Caco-2 (cell line): ENCODE measurements at regions not wholly inside any gene's neighbourhood (a gene's known extent, or its start where the extent isn't known, plus 50 kb on each side); places are given as distances from the start of the nearest gene placed in this dataset.

Experiments
- BruUV-seq: library from RNA; stranded (reverse); fragments of 400-500 nt; replicated peaks from 2 replicates; lab custom pipeline; 2021; lab: Mats Ljungman, UMichigan
- CTCF ChIA-PET: fragments of 300-600 bp; sonication (Branson Sonifier 250); formaldehyde crosslinking; loops from one replicate; lab custom pipeline; 2022; ENCODE audit warnings: antibody characterized with exemption; lab: Charles Lee
- POLR2A ChIA-PET: fragments of 300-600 bp; sonication (Branson Sonifier 250); formaldehyde crosslinking; loops from one replicate; lab custom pipeline; 2022; ENCODE audit warnings: antibody characterized with exemption; lab: Charles Lee
- DNase-seq, 2 experiments: peaks; one replicate each; pipeline versions ENCODE4 v3.0.0 to v3.0.0-alpha.2; 2020 to 2022
- H3K27me3 ChIP-seq: replicated peaks from 2 replicates; pipeline ENCODE4 v1.6.0; 2011; ENCODE audit warnings: low read length; ENCODE audit not compliant: control insufficient read depth, insufficient read depth
- H3K36me3 ChIP-seq: 2 replicates; pipeline ENCODE4 v1.5.1; 2011; ENCODE audit warnings: low read length; ENCODE audit not compliant: control insufficient read depth, insufficient read depth
- H3K4me1 ChIP-seq: fragments of 250-450 bp; sonication (Bioruptor Pico); 2 replicates; pipeline ENCODE4 v1.5.1; 2020; ENCODE audit warnings: mild to moderate bottlenecking
- H3K4me3 ChIP-seq: 2 replicates; pipeline ENCODE4 v1.5.1; 2011; ENCODE audit warnings: low read depth, mild to moderate bottlenecking, control low read depth, low read length
- H3K9me3 ChIP-seq: fragments of 250-450 bp; sonication (Bioruptor Pico); 2 replicates; pipeline ENCODE4 v1.5.1; 2020; ENCODE audit warnings: mild to moderate bottlenecking, moderate library complexity
- H3K27ac Mint-ChIP-seq: one replicate; pipeline ENCODE4 v1.8.0; 2022; ENCODE audit warnings: mixed read lengths; ENCODE audit not compliant: unreplicated experiment
- H3K27me3 Mint-ChIP-seq: one replicate; pipeline ENCODE4 v1.8.0; 2022; ENCODE audit warnings: mixed read lengths; ENCODE audit not compliant: insufficient read depth, unreplicated experiment
- H3K36me3 Mint-ChIP-seq: one replicate; pipeline ENCODE4 v1.8.0; 2022; ENCODE audit warnings: mild to moderate bottlenecking, mixed read lengths; ENCODE audit not compliant: insufficient read depth, unreplicated experiment
- H3K4me1 Mint-ChIP-seq: one replicate; pipeline ENCODE4 v1.8.0; 2022; ENCODE audit warnings: low read depth, mixed read lengths; ENCODE audit not compliant: unreplicated experiment
- H3K4me3 Mint-ChIP-seq: one replicate; pipeline ENCODE4 v1.8.0; 2022; ENCODE audit warnings: mild to moderate bottlenecking, moderate library complexity, mixed read lengths; ENCODE audit not compliant: unreplicated experiment
- H3K9me3 Mint-ChIP-seq: one replicate; pipeline ENCODE4 v1.8.0; 2022; ENCODE audit warnings: mixed read lengths; ENCODE audit not compliant: unreplicated experiment
- intact Hi-C: fragments of 100-400 bp; cut with micrococcal nuclease; formaldehyde crosslinking; loops from one replicate; pipeline ENCODE4 v1.10.0; 2022; ENCODE audit not compliant: unreplicated experiment
- TF ChIP-seq, protein P1 (sequence below), 2 experiments: fragments of 200-600 bp in 1 of 2; IDR thresholded peaks; 1 replicate in 1 of 2; 2 replicates in 1 of 2; pipeline versions ENCODE4 v1.5.1 to v1.8.0; 2011 to 2022; ENCODE audit warnings: antibody characterized with exemption in 1 of 2, control low read depth in 1 of 2, inconsistent platforms in 1 of 2, low read depth in 1 of 2, low read length in 1 of 2, mild to moderate bottlenecking in 1 of 2, moderate library complexity in 1 of 2; ENCODE audit not compliant: insufficient read depth in 1 of 2, severe bottlenecking in 1 of 2, unreplicated experiment in 1 of 2

DNA sequence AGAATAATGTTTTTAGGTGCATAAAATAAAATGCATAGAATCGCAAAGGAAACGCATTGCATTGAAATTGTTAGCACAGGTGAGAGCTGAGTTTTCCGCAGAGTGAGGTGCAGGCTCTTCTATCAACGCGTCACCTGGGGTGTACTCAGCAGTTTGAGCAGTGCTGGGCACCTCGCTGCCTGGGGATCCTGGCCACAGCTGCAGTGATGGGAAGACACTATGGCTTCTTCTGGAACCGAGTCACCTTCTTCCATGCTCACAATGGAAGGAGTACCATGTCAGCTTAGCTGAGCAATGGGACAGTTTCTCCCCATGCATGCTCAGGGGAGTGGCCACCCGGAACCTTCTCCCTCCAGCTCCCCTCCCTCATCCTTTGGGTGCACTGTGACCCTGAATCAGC lies 95.4 kb upstream of the OTOS start:
- Histone ChIP-seq H3K4me1 (no peaks in the 10 kb centered on the region), H3K36me3 (no peaks in the 10 kb centered on the region), H3K9me3 (no peaks in the 10 kb centered on the region), H3K27me3 (no peaks in the 10 kb centered on the region), H3K4me3 (no peak overlapping the region)
- TF ChIP-seq, protein P1, sequence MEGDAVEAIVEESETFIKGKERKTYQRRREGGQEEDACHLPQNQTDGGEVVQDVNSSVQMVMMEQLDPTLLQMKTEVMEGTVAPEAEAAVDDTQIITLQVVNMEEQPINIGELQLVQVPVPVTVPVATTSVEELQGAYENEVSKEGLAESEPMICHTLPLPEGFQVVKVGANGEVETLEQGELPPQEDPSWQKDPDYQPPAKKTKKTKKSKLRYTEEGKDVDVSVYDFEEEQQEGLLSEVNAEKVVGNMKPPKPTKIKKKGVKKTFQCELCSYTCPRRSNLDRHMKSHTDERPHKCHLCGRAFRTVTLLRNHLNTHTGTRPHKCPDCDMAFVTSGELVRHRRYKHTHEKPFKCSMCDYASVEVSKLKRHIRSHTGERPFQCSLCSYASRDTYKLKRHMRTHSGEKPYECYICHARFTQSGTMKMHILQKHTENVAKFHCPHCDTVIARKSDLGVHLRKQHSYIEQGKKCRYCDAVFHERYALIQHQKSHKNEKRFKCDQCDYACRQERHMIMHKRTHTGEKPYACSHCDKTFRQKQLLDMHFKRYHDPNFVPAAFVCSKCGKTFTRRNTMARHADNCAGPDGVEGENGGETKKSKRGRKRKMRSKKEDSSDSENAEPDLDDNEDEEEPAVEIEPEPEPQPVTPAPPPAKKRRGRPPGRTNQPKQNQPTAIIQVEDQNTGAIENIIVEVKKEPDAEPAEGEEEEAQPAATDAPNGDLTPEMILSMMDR (IDR thresholded peaks at IDR 0.05; ENCODE audit: insufficient read depth in 1 of 2, low read depth in 1 of 2, low read length in 1 of 2, severe bottlenecking in 1 of 2, unreplicated experiment in 1 of 2), result no peak
- intact Hi-C loops, result no loop called here
- Mint-ChIP-seq H3K27ac (no peak overlapping the region), H3K36me3 (peaks cover 12% of the 10 kb centered on the region), H3K27me3 (peaks cover 3% of the 10 kb centered on the region), H3K9me3 (peaks cover 10% of the 10 kb centered on the region), H3K4me3 (no peak overlapping the region), H3K4me1 (peaks cover 6% of the 10 kb centered on the region)
- DNase-seq, result no peak
- ChIA-PET POLR2A (no interaction called here), CTCF (interaction anchor here (0.6 kb wide), 1 partner anchor 387 kb away, joined by 6 read pairs; no protein-coding TSS in a partner anchor)
- BruUV-seq, result no TSS peak

DNA sequence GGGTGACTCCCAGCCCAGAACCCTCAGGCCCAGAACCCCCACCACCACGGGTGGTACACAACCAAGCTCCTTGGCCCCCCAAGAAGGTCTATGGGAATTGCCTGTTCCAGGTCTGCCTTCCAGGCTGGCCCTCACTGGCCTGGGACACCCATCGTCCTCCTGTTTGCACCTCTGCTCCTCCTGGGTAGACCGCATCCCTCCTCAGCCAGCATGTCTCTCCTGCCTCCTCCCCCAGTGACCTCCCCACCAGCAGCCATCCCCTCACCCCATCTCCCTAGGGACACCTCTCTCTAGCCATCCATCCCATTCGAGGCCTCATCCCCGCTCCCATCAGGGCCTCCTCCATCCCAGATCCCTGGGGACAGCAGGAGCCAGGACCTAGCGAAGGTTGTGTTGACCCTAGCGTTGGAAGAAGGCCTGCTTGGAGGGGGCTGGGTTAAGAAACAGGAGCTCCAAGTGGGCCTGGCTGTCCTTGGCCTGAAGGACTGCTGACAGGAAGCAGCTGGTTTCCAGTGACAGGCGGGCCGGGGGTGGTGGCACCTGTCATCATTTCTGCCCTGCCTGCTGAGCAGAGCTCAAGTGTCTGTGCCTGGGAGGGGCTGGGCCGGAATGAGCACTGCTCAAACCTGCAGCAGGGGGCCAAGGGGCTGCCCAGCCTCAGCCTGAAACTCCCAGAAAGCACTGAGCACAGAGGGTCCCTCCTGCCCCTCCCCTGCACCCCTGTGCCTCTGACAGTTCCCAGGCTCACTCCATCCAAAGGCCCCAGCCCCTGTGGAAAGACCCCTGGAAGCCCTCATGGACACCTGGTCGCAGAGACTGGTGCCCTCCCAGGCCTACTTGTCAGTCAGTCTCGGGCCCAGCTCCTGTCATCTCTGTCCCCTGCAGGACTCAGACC lies 96.0 kb upstream of the OTOS start:
- intact Hi-C loops, result no loop called here
- peaks cover 3% of the 10 kb centered on the region for H3K27me3 Mint-ChIP-seq
- Histone ChIP-seq H3K27me3 (no peaks in the 10 kb centered on the region), H3K4me3 (no peak overlapping the region), H3K4me1 (no peaks in the 10 kb centered on the region), H3K36me3 (no peaks in the 10 kb centered on the region), H3K9me3 (no peaks in the 10 kb centered on the region)
- peaks cover 12% of the 10 kb centered on the region for H3K36me3 Mint-ChIP-seq
- no TSS peak for BruUV-seq
- H3K4me1 Mint-ChIP-seq, result peaks cover 6% of the 10 kb centered on the region
- H3K27ac Mint-ChIP-seq, result no peak overlapping the region
- ChIA-PET CTCF (no interaction called here), POLR2A (no interaction called here)
- DNase-seq, result no peak
- H3K4me3 Mint-ChIP-seq, result no peak overlapping the region
- TF ChIP-seq, protein P1 (IDR thresholded peaks at IDR 0.05; ENCODE audit: insufficient read depth in 1 of 2, low read depth in 1 of 2, low read length in 1 of 2, severe bottlenecking in 1 of 2, unreplicated experiment in 1 of 2), result no peak
- H3K9me3 Mint-ChIP-seq, result peaks cover 10% of the 10 kb centered on the region

DNA sequence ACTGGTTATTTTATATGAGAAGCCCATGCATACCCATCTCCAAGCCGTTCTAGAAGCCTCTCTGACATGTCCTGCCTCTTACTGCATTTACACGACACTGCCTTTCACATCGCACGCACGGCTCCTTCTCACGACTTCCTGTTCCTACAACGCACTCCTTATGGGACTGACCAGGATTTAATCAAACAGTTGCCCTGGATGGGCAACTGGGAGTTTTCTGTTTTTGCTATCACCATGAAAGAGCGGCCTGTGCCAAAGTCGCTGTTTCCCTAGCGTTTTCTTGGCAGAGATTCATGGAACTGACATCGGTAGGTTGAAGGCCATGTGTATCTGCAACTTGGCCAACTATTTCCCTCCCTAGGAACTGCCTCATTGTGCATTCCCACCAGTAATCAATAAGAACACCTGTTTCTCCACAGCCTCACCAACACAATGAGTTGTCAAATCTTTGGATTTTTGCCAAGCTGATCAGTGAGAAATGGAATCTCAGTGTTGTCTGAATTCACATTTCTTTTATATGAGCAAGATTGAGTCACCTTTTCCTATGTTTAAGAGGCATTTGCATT lies 97.2 kb upstream of the OTOS start:
- Mint-ChIP-seq H3K36me3 (peaks cover 12% of the 10 kb centered on the region), H3K4me1 (peaks cover 6% of the 10 kb centered on the region), H3K4me3 (no peak overlapping the region), H3K27ac (no peak overlapping the region), H3K27me3 (peaks cover 3% of the 10 kb centered on the region), H3K9me3 (peaks cover 10% of the 10 kb centered on the region)
- POLR2A ChIA-PET, result no interaction called here
- H3K36me3 ChIP-seq, result no peaks in the 10 kb centered on the region
- H3K4me1 ChIP-seq, result no peaks in the 10 kb centered on the region
- no peaks in the 10 kb centered on the region for H3K9me3 ChIP-seq
- no peak for DNase-seq
- H3K4me3 ChIP-seq, result no peak overlapping the region
- CTCF ChIA-PET, result no interaction called here
- no peaks in the 10 kb centered on the region for H3K27me3 ChIP-seq
- intact Hi-C loops, result no loop called here
- no TSS peak for BruUV-seq
- TF ChIP-seq, protein P1 (IDR thresholded peaks at IDR 0.05; ENCODE audit: insufficient read depth in 1 of 2, low read depth in 1 of 2, low read length in 1 of 2, severe bottlenecking in 1 of 2, unreplicated experiment in 1 of 2), result no peak
